SK-N-SH (cell line): ENCODE measurements at regions not wholly inside any gene's neighbourhood (a gene's known extent, or its start where the extent isn't known, plus 50 kb on each side); places are given as distances from the start of the nearest gene placed in this dataset.

ENCODE experiments used
- CTCF ChIA-PET: fragments of 300-600, 350-600 bp; formaldehyde crosslinking; extraction: SDS; loops from one replicate; lab custom pipeline; 2021; lab: Yijun Ruan, JAX
- POLR2A ChIA-PET: fragments of 350-600 bp; sonication (Branson Sonifier 250); formaldehyde crosslinking; extraction: SDS; loops from one replicate; lab custom pipeline; 2020; ENCODE audit warnings: antibody characterized with exemption, inconsistent platforms; lab: Yijun Ruan, JAX
- DNase-seq: peaks from one replicate; pipeline ENCODE4 v3.0.0; 2012
- H2AFZ ChIP-seq: fragments of 200-600 bp; sonication (generic); 2 replicates; pipeline ENCODE4 v1.8.1; 2016; ENCODE audit warnings: antibody characterized with exemption, mild to moderate bottlenecking, low read depth
- H3F3A ChIP-seq: fragments of 200-600 bp; sonication (generic); replicated peaks from 2 replicates; pipeline ENCODE3; 2016; ENCODE audit warnings: antibody characterized with exemption, mild to moderate bottlenecking; ENCODE audit not compliant: insufficient read depth
- H3K27ac ChIP-seq, 2 experiments: fragments of 200-500 bp in 1 of 2; fragments of 200-600 bp in 1 of 2; sonication (Bioruptor generic) in 1 of 2; sonication (generic), shearing (Covaris generic) in 1 of 2; 2 replicates each; pipeline versions ENCODE4 v1.5.1 to v1.6.1; 2014 to 2016; ENCODE audit warnings: low read depth in 2 of 2, inconsistent platforms in 1 of 2, low read length in 1 of 2, mild to moderate bottlenecking in 1 of 2, mixed read lengths in 1 of 2
- H3K27me3 ChIP-seq: fragments of 200-600 bp; sonication (generic), shearing (Covaris generic); 2 replicates; pipeline ENCODE4 v1.6.1; 2016; ENCODE audit warnings: mixed run types; ENCODE audit not compliant: insufficient read depth
- H3K36me3 ChIP-seq, 2 experiments: fragments of 200-500 bp in 1 of 2; fragments of 200-600 bp in 1 of 2; sonication (Bioruptor generic) in 1 of 2; sonication (generic) in 1 of 2; replicated peaks in 1 of 2; 2 replicates each; pipeline versions ENCODE3 to v1.5.1; 2014 to 2016; ENCODE audit warnings: low read length in 1 of 2, mild to moderate bottlenecking in 1 of 2; ENCODE audit not compliant: insufficient read depth in 2 of 2, control insufficient read depth in 1 of 2
- H3K4me1 ChIP-seq, 2 experiments: fragments of 200-500 bp in 1 of 2; fragments of 200-600 bp in 1 of 2; sonication (Bioruptor generic) in 1 of 2; sonication (generic), shearing (Covaris generic) in 1 of 2; 2 replicates each; pipeline versions ENCODE4 v1.5.1 to v1.6.1; 2014 to 2016; ENCODE audit warnings: low read depth in 1 of 2, low read length in 1 of 2, mixed run types in 1 of 2; ENCODE audit not compliant: insufficient read depth in 2 of 2, control insufficient read depth in 1 of 2
- H3K4me2 ChIP-seq: fragments of 200-600 bp; sonication (generic), shearing (Covaris generic); 2 replicates; pipeline ENCODE4 v1.6.1; 2017; ENCODE audit warnings: mixed run types
- H3K4me3 ChIP-seq, 2 experiments: fragments of 200-500 bp in 1 of 2; fragments of 200-600 bp in 1 of 2; sonication (Bioruptor generic) in 1 of 2; sonication (generic), shearing (Covaris generic) in 1 of 2; 2 replicates each; pipeline versions ENCODE4 v1.5.1 to v1.8.1; 2014 to 2016; ENCODE audit warnings: low read depth in 2 of 2, inconsistent platforms in 1 of 2, low read length in 1 of 2, mild to moderate bottlenecking in 1 of 2, mixed read lengths in 1 of 2, moderate library complexity in 1 of 2
- H3K79me2 ChIP-seq: fragments of 200-600 bp; sonication (generic); 2 replicates; pipeline ENCODE4 v1.8.1; 2017; ENCODE audit warnings: mild to moderate bottlenecking; ENCODE audit not compliant: insufficient read depth
- H3K9ac ChIP-seq: fragments of 200-600 bp; sonication (generic); 2 replicates; pipeline ENCODE4 v1.6.1; 2017; ENCODE audit warnings: mixed run types
- H3K9me2 ChIP-seq: fragments of 200-600 bp; sonication (generic); 2 replicates; pipeline ENCODE4 v1.6.1; 2017; ENCODE audit warnings: mixed run types
- H3K9me3 ChIP-seq: fragments of 200-600 bp; sonication (generic); 2 replicates; pipeline ENCODE4 v1.6.1; 2017; ENCODE audit warnings: mixed run types, mild to moderate bottlenecking, moderate library complexity
- H4K20me1 ChIP-seq: fragments of 200-600 bp; sonication (generic); 2 replicates; pipeline ENCODE4 v1.6.1; 2017; ENCODE audit warnings: mild to moderate bottlenecking, mixed run types; ENCODE audit not compliant: insufficient read depth
- GABPA ChIP-seq: IDR thresholded peaks from 2 replicates; pipeline ENCODE4 v1.4.0; 2012; ENCODE audit warnings: low read depth, mild to moderate bottlenecking
- JUND ChIP-seq: IDR thresholded peaks from 2 replicates; pipeline ENCODE4 v1.4.0; 2012
- NFIC ChIP-seq: IDR thresholded peaks from 2 replicates; pipeline ENCODE4 v1.4.0; 2012; ENCODE audit warnings: borderline replicate concordance
- REST ChIP-seq: IDR thresholded peaks from 2 replicates; pipeline ENCODE4 v1.6.1; 2012; ENCODE audit warnings: mild to moderate bottlenecking, low read depth, low read length, moderate library complexity
- RFX5 ChIP-seq: IDR thresholded peaks from 2 replicates; pipeline ENCODE4 v1.6.1; 2012; ENCODE audit warnings: mild to moderate bottlenecking, improper control_type of control experiment, low read length
- SIN3A ChIP-seq: IDR thresholded peaks from 2 replicates; pipeline ENCODE4 v1.6.1; 2012; ENCODE audit warnings: low read depth, mild to moderate bottlenecking, low read length, moderate library complexity, borderline replicate concordance
- USF1 ChIP-seq: IDR thresholded peaks from 2 replicates; pipeline ENCODE4 v1.4.0; 2012; ENCODE audit warnings: low read depth, borderline replicate concordance
- YY1 ChIP-seq: IDR thresholded peaks from 2 replicates; pipeline ENCODE4 v1.4.0; 2012; ENCODE audit warnings: low read depth, mild to moderate bottlenecking
- WGBS: methylation state at CpG from one replicate; pipeline ENCODE4 v1.1.6; 2017; ENCODE audit warnings: low lambda C conversion rate; 5-methylcytosine and 5-hydroxymethylcytosine counted together

- Histone ChIP-seq H3K9ac (no peak overlapping the region), H2AFZ (no peak overlapping the region), H4K20me1 (no peaks in the 10 kb centered on the region)
- CTCF ChIA-PET = interaction anchor here (1.0 kb wide), 1 partner anchor 45 kb away, joined by 3 read pairs; no protein-coding TSS in a partner anchor
- TF ChIP-seq GABPA (no peak), REST (no peak)
- TF ChIP-seq, all 33 proteins: peak for 0
- POLR2A ChIA-PET = no interaction called here
- no peak for DNase-seq
- H3K36me3 ChIP-seq = peaks cover 0 to 15% of the 10 kb centered on the region in 2 experiments
- H3K79me2 ChIP-seq = no peaks in the 10 kb centered on the region
- no peaks in the 10 kb centered on the region for H3K9me2 ChIP-seq
- no peak overlapping the region for H3K27ac ChIP-seq
- no peak overlapping the region for H3K4me3 ChIP-seq
- no peaks in the 10 kb centered on the region for H3K27me3 ChIP-seq
- 82% methylated on average over 8 of the region's 9 CpGs for WGBS
- H3K4me1 ChIP-seq = no peaks in the 10 kb centered on the region
- H3K9me3 ChIP-seq = no peaks in the 10 kb centered on the region
- H3K4me2 ChIP-seq = no peak overlapping the region
- H3F3A ChIP-seq = no peaks in the 10 kb centered on the region
These were observed 258.0 kb downstream of the GLI2 start for GRCh38 chr2:120993661-120994060.

GRCh38 chr2:120994301-120994995, 258.8 kb downstream of the GLI2 start:
- no peak for DNase-seq
- no peaks in the 10 kb centered on the region for H3K4me1 ChIP-seq
- no peaks in the 10 kb centered on the region for H3K9me3 ChIP-seq
- POLR2A ChIA-PET = no interaction called here
- no peak overlapping the region for H3K4me2 ChIP-seq
- H3F3A ChIP-seq = no peaks in the 10 kb centered on the region
- no peak overlapping the region for H2AFZ ChIP-seq
- CTCF ChIA-PET = interaction anchor here (0.8 to 1.0 kb wide), 2 partner anchors 17 to 45 kb away, joined by 3 read pairs; no protein-coding TSS in a partner anchor
- H3K9me2 ChIP-seq = no peaks in the 10 kb centered on the region
- no peak overlapping the region for H3K27ac ChIP-seq
- H3K27me3 ChIP-seq = no peaks in the 10 kb centered on the region
- WGBS = 89% methylated on average over 14 of the region's 14 CpGs
- H3K9ac ChIP-seq = no peak overlapping the region
- H4K20me1 ChIP-seq = no peaks in the 10 kb centered on the region
- H3K4me3 ChIP-seq = no peak overlapping the region
- no peaks in the 10 kb centered on the region for H3K79me2 ChIP-seq
- TF ChIP-seq USF1 = no peak
- TF ChIP-seq NFIC = no peak
- TF ChIP-seq SIN3A = no peak
- no peak for TF ChIP-seq YY1
- no peak for TF ChIP-seq RFX5
- TF ChIP-seq JUND = no peak
- H3K36me3 ChIP-seq = peaks cover 0 to 12% of the 10 kb centered on the region in 2 experiments
